ENCODE measurements at regions not wholly inside any gene's neighbourhood (a gene's known extent, or its start where the extent isn't known, plus 50 kb on each side); places are given as distances from the start of the nearest gene placed in this dataset.
A peak's percentile ranks its signal among the peaks of the same experiment; 100 is the strongest.
"Not testable (repeated sequence)": the region's sequence is repeated elsewhere in the genome, so short reads cannot be mapped to it uniquely, and the experiment has no call there.

- no peak for DNase-seq (ENCODE audit: low read depth, low spot score)
Measured at GRCh38 chr2:2597712-2598111, 266.6 kb upstream of the MYT1L start.

- DNase-seq (ENCODE audit: low read depth, low spot score) = no peak
Measured at GRCh38 chr2:2591542-2591940, 260.5 kb upstream of the MYT1L start.

DNA sequence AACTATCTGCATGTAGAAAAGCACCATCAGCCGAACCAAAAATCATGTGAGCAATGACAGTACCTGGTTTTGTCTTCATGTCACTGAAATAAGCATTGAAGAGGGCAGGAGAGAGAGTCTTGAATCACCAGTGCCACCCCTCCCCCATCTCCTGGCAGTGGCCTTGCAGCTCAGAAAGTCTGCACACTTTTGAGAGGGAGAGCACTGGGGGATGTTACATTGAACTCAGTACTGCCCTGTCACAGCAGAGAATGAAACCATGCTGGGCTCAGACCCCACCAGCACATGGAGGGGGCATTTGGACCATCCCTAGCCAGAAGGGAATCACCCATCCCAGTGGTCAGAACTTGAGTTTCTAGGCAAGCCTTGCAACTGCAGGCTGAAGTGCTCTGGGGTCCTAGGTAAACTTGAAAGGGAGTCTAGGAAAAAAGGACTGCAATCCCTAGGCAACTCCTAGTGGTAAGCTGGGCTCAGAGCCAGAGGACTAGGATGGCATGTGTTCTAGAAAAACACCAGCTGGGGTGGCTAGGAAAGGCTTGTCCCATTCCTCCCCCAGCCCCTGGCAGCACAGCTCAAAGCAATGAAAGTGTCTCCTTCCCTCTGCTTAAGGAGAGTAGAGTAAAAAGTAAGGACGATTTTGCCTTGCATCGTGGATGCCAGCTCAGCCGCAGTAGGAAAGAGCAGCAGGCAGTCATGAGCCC, 259.9 kb upstream of the MYT1L start:
- no peak for DNase-seq (ENCODE audit: low read depth, low spot score)

- no peak for DNase-seq (ENCODE audit: low read depth, low spot score)
Measured at GRCh38 chr2:2590141-2590540, 259.1 kb upstream of the MYT1L start.

DNA sequence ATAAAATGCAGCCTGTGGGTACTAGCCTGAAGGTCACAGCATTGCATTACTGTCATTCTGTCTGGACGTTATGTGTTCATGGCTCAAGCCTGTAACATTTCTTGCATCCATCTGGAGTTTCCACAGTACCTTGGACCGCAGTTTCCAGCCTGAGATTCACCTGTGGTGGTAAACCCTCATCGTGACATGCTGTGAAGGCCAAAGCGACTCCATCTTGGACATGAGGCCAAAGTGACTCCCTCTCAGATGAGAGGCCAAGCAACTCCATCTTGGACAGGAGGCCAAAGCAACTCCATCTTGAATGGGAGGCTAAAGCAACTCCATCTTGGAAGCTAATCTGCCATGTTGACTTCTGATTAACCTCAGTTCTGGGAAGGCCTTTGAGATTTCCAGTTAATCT, 257.7 kb upstream of the MYT1L start:
- no peak for DNase-seq (ENCODE audit: low read depth, low spot score)

DNA sequence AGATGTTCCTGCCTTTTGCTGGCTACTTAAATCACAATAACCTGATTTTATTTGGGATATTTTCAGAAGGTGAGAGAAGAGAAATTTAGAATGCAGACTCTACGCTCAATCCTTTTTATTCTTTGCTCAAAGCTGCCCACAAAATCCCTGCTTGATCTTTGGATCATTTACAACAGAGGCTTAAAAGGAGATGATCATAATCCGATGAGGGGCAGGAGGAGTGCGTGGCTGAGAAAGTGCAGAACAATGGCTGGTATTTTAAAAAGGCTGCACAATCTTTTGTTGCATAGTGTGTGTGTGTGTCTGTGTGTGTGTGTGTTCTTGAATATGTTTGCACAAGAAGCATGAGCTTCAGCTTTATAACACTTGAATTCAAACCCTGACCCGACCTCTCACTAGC, 256.3 kb upstream of the MYT1L start:
- no peak for DNase-seq (ENCODE audit: low read depth, low spot score)

DNA sequence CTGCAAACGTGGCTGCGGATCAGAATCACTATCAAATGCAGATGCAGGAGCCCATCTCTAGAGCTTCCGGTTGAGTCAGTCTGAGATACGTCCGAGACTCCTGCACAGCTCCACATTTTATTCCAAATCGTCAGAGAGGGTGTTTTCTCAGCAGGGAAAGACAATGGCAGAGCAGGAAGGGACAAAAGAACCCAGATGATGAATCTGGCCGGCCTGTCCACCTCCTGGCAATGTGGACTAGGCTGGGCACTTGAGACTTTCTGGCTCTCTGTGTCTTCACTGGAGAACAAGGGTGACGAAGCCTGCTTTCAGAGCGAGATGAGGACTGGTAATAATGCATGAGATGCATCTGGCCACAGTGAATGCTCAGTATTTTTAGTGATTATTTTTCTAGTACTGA, 255.9 kb upstream of the MYT1L start:
- no peak for DNase-seq (ENCODE audit: low read depth, low spot score)

DNA sequence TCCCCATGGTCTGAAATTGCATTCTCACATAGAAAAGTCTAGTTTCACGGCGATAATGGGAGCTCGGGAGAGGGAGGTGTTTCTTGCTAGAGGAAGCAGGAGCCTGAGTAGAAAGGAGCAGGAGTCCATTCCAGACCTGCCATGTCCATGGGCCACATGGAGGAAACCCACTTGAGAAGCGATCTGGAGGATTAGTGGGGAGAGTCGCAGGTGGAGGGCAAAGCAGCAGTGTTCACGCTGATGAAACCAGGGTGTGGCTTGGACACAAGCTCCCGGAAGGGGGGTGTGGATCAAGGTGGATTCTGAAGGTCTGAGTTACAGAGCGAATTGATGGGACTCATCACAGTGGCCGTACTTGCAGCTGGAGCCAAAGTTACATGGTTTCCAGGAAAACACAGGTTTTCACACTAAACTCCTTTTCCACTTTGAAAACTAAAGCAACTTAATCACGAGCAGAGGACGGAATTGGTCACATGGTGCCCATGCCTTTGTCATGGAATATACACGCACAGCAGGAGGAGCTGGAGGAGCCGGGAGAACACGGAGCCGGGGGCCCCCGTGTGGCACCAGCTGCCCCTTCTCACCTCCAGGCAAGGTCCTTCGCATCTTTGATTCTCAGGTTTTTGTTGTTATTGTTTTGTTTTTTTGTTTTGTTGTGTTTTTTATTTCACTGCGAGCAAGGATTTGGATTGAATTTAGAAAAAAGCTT, 255.1 kb upstream of the MYT1L start:
- DNase-seq (ENCODE audit: low read depth, low spot score) = peak; percentile 32

DNA sequence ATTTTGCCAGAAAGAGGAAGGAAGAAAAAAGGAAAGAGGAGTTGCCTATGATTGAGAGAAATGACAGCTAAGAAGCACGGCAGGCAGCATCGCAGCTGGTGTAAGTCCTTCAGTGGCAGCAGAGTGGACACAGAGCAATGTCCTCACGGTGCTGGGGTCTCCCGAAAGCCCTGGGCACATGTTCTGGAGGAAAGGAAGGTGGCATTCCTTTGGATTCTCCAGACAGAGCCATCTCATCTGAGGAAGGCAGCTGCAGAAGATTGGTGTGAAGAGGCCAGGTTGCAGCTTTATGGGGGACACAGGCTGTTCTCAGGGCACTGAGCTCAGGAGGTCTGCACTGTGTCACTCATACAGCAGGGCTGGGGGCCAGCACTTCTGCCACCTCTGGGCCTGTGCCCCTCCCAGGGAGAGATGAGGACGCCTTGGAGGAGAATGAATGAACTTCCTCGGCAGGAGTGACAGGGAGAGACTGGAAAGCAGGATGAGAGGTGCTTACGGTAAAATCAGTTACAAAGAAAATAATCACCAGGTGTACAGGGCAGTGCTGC, 252.0 kb upstream of the MYT1L start:
- no peak for DNase-seq (ENCODE audit: low read depth, low spot score)

GRCh38 chr2:2581331-2582159, 250.5 kb upstream of the MYT1L start:
- no peak for DNase-seq (ENCODE audit: low read depth, low spot score)

DNA sequence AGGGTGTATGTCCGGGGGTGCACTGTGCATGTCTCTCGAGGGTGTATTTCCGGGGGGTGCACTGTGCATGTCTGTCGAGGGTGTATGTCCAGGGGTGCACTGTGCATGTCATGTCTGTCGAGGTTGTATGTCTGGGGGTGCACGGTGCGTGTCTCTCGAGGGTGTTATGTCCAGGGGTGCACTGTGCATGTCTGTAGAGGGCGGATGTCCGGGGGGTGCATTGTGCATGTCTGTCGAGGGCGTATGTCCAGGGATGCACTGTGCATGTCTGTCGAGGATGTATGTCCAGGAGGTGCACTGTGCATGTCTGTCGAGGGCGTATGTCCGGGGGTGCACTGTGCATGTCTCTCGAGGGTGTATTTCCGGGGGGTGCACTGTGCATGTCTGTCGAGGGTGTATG, 249.8 kb upstream of the MYT1L start:
- not testable (repeated sequence) for DNase-seq (ENCODE audit: low read depth, low spot score)

DNA sequence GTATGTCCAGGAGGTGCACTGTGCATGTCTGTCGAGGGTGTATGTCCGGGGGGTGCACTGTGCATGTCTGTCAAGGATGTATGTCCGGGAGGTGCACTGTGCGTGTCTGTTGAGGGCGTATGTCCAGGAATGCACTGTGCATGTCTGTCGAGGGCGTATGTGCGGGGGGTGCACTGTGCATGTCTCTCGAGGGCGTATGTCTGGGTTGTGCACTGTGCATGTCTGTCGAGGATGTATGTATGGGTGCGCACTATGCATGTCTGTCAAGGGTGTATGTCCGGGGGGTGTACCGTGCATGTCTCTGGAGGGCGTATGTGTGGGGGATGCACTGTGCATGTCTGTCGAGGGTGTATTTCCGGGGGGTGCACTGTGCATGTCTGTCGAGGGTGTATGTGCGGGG, 249.3 kb upstream of the MYT1L start:
- no peak for DNase-seq (ENCODE audit: low read depth, low spot score)

GRCh38 chr2:2579814-2580213, 248.7 kb upstream of the MYT1L start:
- no peak for DNase-seq (ENCODE audit: low read depth, low spot score)

DNA sequence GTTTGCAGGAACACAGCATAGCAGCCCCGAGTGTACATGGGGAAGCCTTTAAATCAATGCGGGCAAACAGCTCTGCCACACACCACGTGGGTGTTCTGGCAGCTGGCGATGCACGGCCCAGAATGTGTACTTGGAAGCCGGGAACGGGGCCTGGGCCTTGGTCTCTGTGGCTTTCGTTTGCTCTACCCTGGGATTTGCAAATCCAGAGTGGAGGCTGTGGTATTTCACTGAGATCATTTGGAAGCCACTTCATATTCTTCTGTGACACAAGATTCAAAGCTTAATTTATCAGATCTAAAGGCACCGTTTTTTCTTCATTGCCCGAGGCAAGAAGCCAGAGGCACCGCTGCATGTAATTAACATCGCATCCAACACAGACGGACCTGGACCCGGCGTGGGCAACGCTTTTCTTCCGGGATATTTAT, 246.3 kb upstream of the MYT1L start:
- DNase-seq (ENCODE audit: low read depth, low spot score) = no peak

- no peak for DNase-seq (ENCODE audit: low read depth, low spot score)
Measured at GRCh38 chr2:2575870-2576386, 244.9 kb upstream of the MYT1L start.

DNA sequence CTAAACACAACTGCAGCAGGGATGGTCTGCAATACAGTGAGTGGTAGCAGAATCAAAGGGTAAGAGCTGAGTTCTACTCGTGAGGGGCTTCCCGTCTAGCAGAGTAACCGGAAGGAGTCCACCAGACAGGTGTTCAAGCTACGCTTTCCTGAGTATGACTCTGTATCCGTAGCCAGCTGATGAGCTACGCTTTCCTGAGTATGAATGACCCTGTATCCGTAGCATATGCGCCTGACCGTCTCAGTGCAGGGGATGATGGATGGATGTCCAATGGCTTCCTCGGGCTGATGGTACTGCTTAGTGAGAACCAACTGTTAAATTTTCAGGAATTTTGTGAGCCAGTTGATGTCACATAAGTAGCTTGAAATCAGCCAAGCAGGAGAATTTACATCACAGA, 244.1 kb upstream of the MYT1L start:
- no peak for DNase-seq (ENCODE audit: low read depth, low spot score)

DNA sequence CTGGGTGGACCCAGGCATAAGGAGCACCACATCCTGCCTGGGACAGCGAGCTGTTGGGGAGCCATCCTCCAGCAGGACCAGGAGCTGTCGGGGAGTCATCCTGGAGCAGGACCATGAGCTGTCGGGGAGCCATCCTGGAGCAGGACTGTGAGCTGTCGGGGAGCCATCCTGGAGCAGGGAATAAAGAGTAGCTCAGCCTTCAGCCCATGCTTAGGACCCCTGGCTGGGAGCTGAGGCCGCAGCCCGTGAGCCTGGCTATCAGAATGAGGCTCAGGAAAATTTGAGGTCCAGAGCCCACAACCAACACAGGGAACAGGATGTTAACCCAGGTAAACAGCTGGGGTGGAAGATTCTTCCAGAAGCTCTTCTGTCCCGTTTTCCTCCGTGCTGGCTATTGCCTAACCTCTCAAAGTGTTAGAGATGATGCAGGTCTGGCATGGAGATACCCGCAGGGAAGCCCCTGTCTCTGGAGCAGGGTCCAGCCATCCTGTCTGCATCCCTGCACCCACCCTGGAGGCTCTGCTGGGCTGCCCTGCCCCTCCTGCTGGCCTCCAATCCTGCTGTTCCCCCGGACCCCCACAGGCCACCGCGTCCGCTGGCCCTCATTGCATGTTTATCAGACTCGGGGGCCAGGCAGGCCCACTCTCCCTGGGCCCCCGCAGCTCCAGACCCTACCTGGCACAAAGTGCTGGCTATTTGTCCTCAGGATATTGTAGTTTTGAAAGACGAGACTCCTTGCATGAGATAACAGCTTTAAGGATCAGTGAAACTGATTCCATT, 243.5 kb upstream of the MYT1L start:
- no peak for DNase-seq (ENCODE audit: low read depth, low spot score)

GRCh38 chr2:2573658-2574293, 242.7 kb upstream of the MYT1L start:
- DNase-seq (ENCODE audit: low read depth, low spot score) = no peak

DNA sequence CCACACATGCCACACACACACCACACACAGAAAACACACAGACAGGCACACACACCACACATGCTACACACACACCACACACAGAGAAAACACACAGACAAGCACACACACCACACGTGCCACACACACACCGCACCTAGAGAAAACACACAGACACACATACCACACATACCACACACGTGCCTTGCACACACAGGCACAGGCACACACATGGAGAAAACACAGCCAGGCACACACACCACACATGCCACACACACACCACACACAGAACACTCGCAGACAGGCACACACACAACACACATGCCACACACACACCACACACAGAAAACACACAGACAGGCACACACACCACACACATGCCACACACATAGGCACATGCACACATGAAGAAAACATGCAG, 242.1 kb upstream of the MYT1L start:
- DNase-seq (ENCODE audit: low read depth, low spot score) = no peak

DNA sequence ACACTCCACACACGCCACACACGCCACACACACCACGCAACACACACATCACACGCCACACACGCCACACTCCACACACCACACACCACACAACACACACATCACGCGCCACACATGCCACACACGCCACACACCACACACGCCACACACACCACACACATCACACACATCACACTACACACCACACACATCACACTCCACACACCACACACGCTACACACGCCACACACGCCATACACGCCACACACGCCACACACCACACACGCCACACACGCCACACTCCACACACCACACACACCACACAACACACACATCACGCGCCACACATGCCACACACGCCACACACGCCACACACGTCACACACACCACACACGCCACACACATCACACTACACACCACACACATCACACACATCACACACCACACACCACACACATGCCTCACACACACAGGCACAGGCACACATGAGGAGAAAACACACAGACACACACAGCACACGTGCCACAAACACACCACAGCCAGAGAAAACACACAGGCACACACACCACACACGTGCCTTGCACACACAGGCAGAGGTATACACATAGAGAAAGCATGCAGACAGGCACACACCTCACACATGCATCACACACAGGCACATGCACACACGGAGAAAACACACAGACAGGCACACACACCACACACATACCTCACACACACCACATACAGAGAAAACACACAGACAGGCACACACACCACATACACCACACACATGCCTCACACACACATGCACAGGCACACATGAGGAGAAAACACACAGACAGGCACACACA, 241.5 kb upstream of the MYT1L start:
- no peak for DNase-seq (ENCODE audit: low read depth, low spot score)
